ENCODE measurements at regions not wholly inside any gene's neighbourhood (a gene's known extent, or its start where the extent isn't known, plus 50 kb on each side); places are given as distances from the start of the nearest gene placed in this dataset.

- no peak for DNase-seq (ENCODE audit: low read depth)
- TF ChIP-seq CTCF (conservative IDR thresholded peaks at IDR 0.05; ENCODE audit: low read depth, low read length), result no peak
- H3K4me3 ChIP-seq (ENCODE audit: low read depth, low read length), result no peak overlapping the region
Observed at GRCh38 chr9:91073049-91073810, 271.6 kb downstream of the SYK start.

GRCh38 chr9:91073811-91074771 lies 272.5 kb downstream of the SYK start:
- H3K4me3 ChIP-seq (ENCODE audit: low read depth, low read length), result no peak overlapping the region
- TF ChIP-seq CTCF (conservative IDR thresholded peaks at IDR 0.05; ENCODE audit: low read depth, low read length), result no peak
- no peak for DNase-seq (ENCODE audit: low read depth)

- no peak for DNase-seq (ENCODE audit: low read depth)
- no peak for TF ChIP-seq CTCF (conservative IDR thresholded peaks at IDR 0.05; ENCODE audit: low read depth, low read length)
- H3K4me3 ChIP-seq (ENCODE audit: low read depth, low read length), result no peak overlapping the region
Observed at GRCh38 chr9:91074866-91075265, 273.2 kb downstream of the SYK start.

GRCh38 chr9:91075279-91075678 lies 273.7 kb downstream of the SYK start:
- TF ChIP-seq CTCF (conservative IDR thresholded peaks at IDR 0.05; ENCODE audit: low read depth, low read length), result no peak
- no peak overlapping the region for H3K4me3 ChIP-seq (ENCODE audit: low read depth, low read length)
- no peak for DNase-seq (ENCODE audit: low read depth)

GRCh38 chr9:91077624-91078368 lies 276.2 kb downstream of the SYK start:
- H3K4me3 ChIP-seq (ENCODE audit: low read depth, low read length), result no peak overlapping the region
- DNase-seq (ENCODE audit: low read depth), result no peak
- no peak for TF ChIP-seq CTCF (conservative IDR thresholded peaks at IDR 0.05; ENCODE audit: low read depth, low read length)

GRCh38 chr9:91078369-91078695 lies 276.7 kb downstream of the SYK start:
- H3K4me3 ChIP-seq (ENCODE audit: low read depth, low read length), result no peak overlapping the region
- no peak for TF ChIP-seq CTCF (conservative IDR thresholded peaks at IDR 0.05; ENCODE audit: low read depth, low read length)
- no peak for DNase-seq (ENCODE audit: low read depth)

All from epithelial cell of proximal tubule (primary cell).